ENCODE measurements at regions not wholly inside any gene's neighbourhood (a gene's known extent, or its start where the extent isn't known, plus 50 kb on each side); places are given as distances from the start of the nearest gene placed in this dataset.

GRCh38 chr1:244758708-244759107 is 76.8 kb upstream of the COX20 start:
- intact Hi-C loops (cut with micrococcal nuclease): no loop called here
- no peak overlapping the region for H3K27ac Mint-ChIP-seq
- no peaks in the 10 kb centered on the region for H3K4me1 Mint-ChIP-seq

GRCh38 chr1:244759158-244759557 is 76.3 kb upstream of the COX20 start:
- intact Hi-C loops (cut with micrococcal nuclease): no loop called here
- WGBS (ENCODE audit: insufficient coverage): 100% methylated on average over 6 of the region's 8 CpGs
- peaks cover 2 to 14% (median 5%) of the 10 kb centered on the region in 3 donors for H3K27me3 Mint-ChIP-seq (ENCODE audit: low read depth in 3 of 3)

More at GRCh38 chr1:244758708-244759107, 76.8 kb upstream of the COX20 start:
- no CpG with 5 or more reads among the region's 4 CpGs for WGBS (ENCODE audit: insufficient coverage)
- no peaks in the 10 kb centered on the region for H4K20me1 ChIP-seq (ENCODE audit: insufficient read depth, low read length)
- H3K79me2 ChIP-seq (ENCODE audit: insufficient read depth, low read length): no peaks in the 10 kb centered on the region
- no peak overlapping the region for H3K27ac ChIP-seq (ENCODE audit: low read depth in 1 of 2, low read length in 2 of 2)
- H3K4me1 ChIP-seq (ENCODE audit: control insufficient read depth in 1 of 2, insufficient read depth in 2 of 2, low read length in 2 of 2): no peaks in the 10 kb centered on the region
- no peak overlapping the region for H2AFZ ChIP-seq (ENCODE audit: insufficient read depth, low read depth, low read length, poor library complexity, severe bottlenecking)
- Mint-ChIP-seq H3K4me3 (no peak overlapping the region), H3K36me3 (no peaks in the 10 kb centered on the region), H3K9me3 (peaks cover 0 to 4% (median 2%) of the 10 kb centered on the region in 7 donors), H3K27me3 (ENCODE audit: low read depth in 3 of 3) (peaks cover 2 to 9% (median 5%) of the 10 kb centered on the region in 3 donors)
- no peak for TF ChIP-seq CTCF (IDR thresholded peaks at IDR 0.05)
- H3K36me3 ChIP-seq (replicated peaks in 1 of 2; ENCODE audit: control insufficient read depth in 1 of 2, insufficient read depth in 2 of 2, low read length in 2 of 2): no peaks in the 10 kb centered on the region
- no peaks in the 10 kb centered on the region for H3K9me3 ChIP-seq (replicated peaks in 1 of 2; ENCODE audit: control insufficient read depth in 1 of 2, insufficient read depth in 1 of 2, low read length in 2 of 2)
- H3K4me3 ChIP-seq (replicated peaks in 1 of 3; ENCODE audit: low read depth in 2 of 3, low read length in 3 of 3): no peak overlapping the region
- no peak overlapping the region for H3K4me2 ChIP-seq (replicated peaks; ENCODE audit: extremely low read depth, low read length, poor library complexity, severe bottlenecking)
- no peaks in the 10 kb centered on the region for H3K27me3 ChIP-seq (ENCODE audit: control insufficient read depth in 2 of 2, insufficient read depth in 2 of 2, low read length in 2 of 2)
- no peak overlapping the region for H3K9ac ChIP-seq (ENCODE audit: insufficient read depth, low read length, poor library complexity, severe bottlenecking)
- DNase-seq: no peak

More at GRCh38 chr1:244759158-244759557, 76.3 kb upstream of the COX20 start:
- Histone ChIP-seq H3K4me1 (ENCODE audit: control insufficient read depth in 1 of 2, insufficient read depth in 2 of 2, low read length in 2 of 2) (no peaks in the 10 kb centered on the region), H3K4me3 (replicated peaks in 1 of 3; ENCODE audit: low read depth in 2 of 3, low read length in 3 of 3) (no peak overlapping the region), H3K79me2 (ENCODE audit: insufficient read depth, low read length) (no peaks in the 10 kb centered on the region), H3K4me2 (replicated peaks; ENCODE audit: extremely low read depth, low read length, poor library complexity, severe bottlenecking) (no peak overlapping the region), H3K36me3 (replicated peaks in 1 of 2; ENCODE audit: control insufficient read depth in 1 of 2, insufficient read depth in 2 of 2, low read length in 2 of 2) (no peaks in the 10 kb centered on the region), H3K27me3 (ENCODE audit: control insufficient read depth in 2 of 2, insufficient read depth in 2 of 2, low read length in 2 of 2) (no peaks in the 10 kb centered on the region), H3K27ac (ENCODE audit: low read depth in 1 of 2, low read length in 2 of 2) (no peak overlapping the region), H2AFZ (ENCODE audit: insufficient read depth, low read depth, low read length, poor library complexity, severe bottlenecking) (no peak overlapping the region), H3K9ac (ENCODE audit: insufficient read depth, low read length, poor library complexity, severe bottlenecking) (no peak overlapping the region), H3K9me3 (replicated peaks in 1 of 2; ENCODE audit: control insufficient read depth in 1 of 2, insufficient read depth in 1 of 2, low read length in 2 of 2) (no peaks in the 10 kb centered on the region), H4K20me1 (ENCODE audit: insufficient read depth, low read length) (no peaks in the 10 kb centered on the region)
- Mint-ChIP-seq H3K27ac (no peak overlapping the region), H3K36me3 (no peaks in the 10 kb centered on the region), H3K4me3 (no peak overlapping the region), H3K4me1 (no peaks in the 10 kb centered on the region), H3K9me3 (peaks cover 0 to 4% (median 3%) of the 10 kb centered on the region in 7 donors)
- DNase-seq: no peak
- no peak for TF ChIP-seq CTCF (IDR thresholded peaks at IDR 0.05)
